Liver (tissue), 8 donors: ENCODE measurements at regions not wholly inside any gene's neighbourhood (a gene's known extent, or its start where the extent isn't known, plus 50 kb on each side); places are given as distances from the start of the nearest gene placed in this dataset.

Experiments
- DNase-seq: peaks from one replicate; pipeline ENCODE4 v3.0.0-alpha.2; 2017; ENCODE audit warnings: low spot score
- H3K27ac ChIP-seq, 2 donors: one replicate each; pipeline ENCODE4 v1.7.0; 2013; ENCODE audit warnings: inconsistent platforms in 2 of 2, low read length in 2 of 2, control low read depth in 1 of 2, low read depth in 1 of 2, mild to moderate bottlenecking in 1 of 2
- H3K27me3 ChIP-seq, 4 donors: one replicate each; pipeline versions ENCODE4 v1.6.1 to v1.7.0; 2013; ENCODE audit warnings: low read length in 3 of 4, inconsistent platforms in 1 of 4, mild to moderate bottlenecking in 1 of 4, moderate library complexity in 1 of 4; ENCODE audit not compliant: control insufficient read depth in 4 of 4, insufficient read depth in 4 of 4
- H3K36me3 ChIP-seq, 4 donors: one replicate each; pipeline versions ENCODE4 v1.6.1 to v1.7.0; 2013; ENCODE audit warnings: low read length in 3 of 4, mild to moderate bottlenecking in 3 of 4, low read depth in 1 of 4, moderate library complexity in 1 of 4; ENCODE audit not compliant: control insufficient read depth in 4 of 4, insufficient read depth in 3 of 4
- H3K4me1 ChIP-seq, 4 donors: one replicate each; pipeline versions ENCODE4 v1.6.1 to v1.7.0; 2013; ENCODE audit warnings: low read length in 3 of 4, mild to moderate bottlenecking in 3 of 4, moderate library complexity in 1 of 4; ENCODE audit not compliant: control insufficient read depth in 4 of 4, insufficient read depth in 4 of 4
- H3K4me3 ChIP-seq, 3 donors: one replicate each; pipeline versions ENCODE4 v1.6.1 to v1.7.0; 2013; ENCODE audit warnings: low read length in 3 of 3, control low read depth in 1 of 3, low read depth in 1 of 3, mild to moderate bottlenecking in 1 of 3
- H3K9ac ChIP-seq, 2 donors: one replicate each; pipeline ENCODE4 v1.7.0; 2013; ENCODE audit warnings: low read length in 2 of 2, mild to moderate bottlenecking in 2 of 2, moderate library complexity in 2 of 2, control low read depth in 1 of 2, low read depth in 1 of 2
- H3K9me3 ChIP-seq, 4 donors: one replicate each; pipeline versions ENCODE4 v1.6.1 to v1.7.0; 2013; ENCODE audit warnings: low read length in 3 of 4; ENCODE audit not compliant: control insufficient read depth in 4 of 4
- ATF3 ChIP-seq: IDR thresholded peaks from 2 replicates; pipeline ENCODE4 v1.6.1; 2016; ENCODE audit warnings: antibody characterized with exemption
- CTCF ChIP-seq: fragments of 150-350 bp; IDR thresholded peaks from 2 replicates; pipeline ENCODE4 v1.5.1; 2017; ENCODE audit warnings: improper control_type of control experiment, low read depth, low read length; ENCODE audit not compliant: missing input control
- EGR1 ChIP-seq, 2 donors: IDR thresholded peaks; 2 replicates each; pipeline ENCODE4 v1.6.1; 2016 to 2018; ENCODE audit warnings: antibody characterized with exemption in 2 of 2, low read depth in 2 of 2
- FOXA1 ChIP-seq: IDR thresholded peaks from 2 replicates; pipeline ENCODE4 v1.6.1; 2016; ENCODE audit warnings: antibody characterized with exemption
- FOXA2 ChIP-seq: IDR thresholded peaks from 2 replicates; pipeline ENCODE4 v1.6.1; 2016; ENCODE audit warnings: antibody characterized with exemption
- GABPA ChIP-seq, 2 donors: IDR thresholded peaks in 1 of 2; conservative IDR thresholded peaks in 1 of 2; 2 replicates each; pipeline ENCODE4 v1.6.1; 2016; ENCODE audit warnings: antibody characterized with exemption in 2 of 2, mild to moderate bottlenecking in 1 of 2, moderate library complexity in 1 of 2
- HNF4A ChIP-seq, 2 donors: conservative IDR thresholded peaks; 2 replicates each; pipeline ENCODE4 v1.6.1; 2016; ENCODE audit warnings: antibody characterized with exemption in 2 of 2, mild to moderate bottlenecking in 2 of 2
- HNF4G ChIP-seq: IDR thresholded peaks from 2 replicates; pipeline ENCODE4 v1.6.1; 2016; ENCODE audit warnings: antibody characterized with exemption
- JUND ChIP-seq, 2 donors: IDR thresholded peaks; 2 replicates each; pipeline ENCODE4 v1.6.1; 2016; ENCODE audit warnings: antibody characterized with exemption in 2 of 2
- NR2F2 ChIP-seq: IDR thresholded peaks from 2 replicates; pipeline ENCODE4 v1.6.1; 2016; ENCODE audit warnings: antibody characterized with exemption
- RAD21 ChIP-seq, 2 donors: IDR thresholded peaks; 2 replicates each; pipeline ENCODE4 v1.6.1; 2016; ENCODE audit warnings: antibody characterized with exemption in 2 of 2, mild to moderate bottlenecking in 2 of 2
- RXRA ChIP-seq, 2 donors: IDR thresholded peaks; 2 replicates each; pipeline ENCODE4 v1.6.1; 2017 to 2018; ENCODE audit warnings: antibody characterized with exemption in 2 of 2, mild to moderate bottlenecking in 1 of 2
- SP1 ChIP-seq: IDR thresholded peaks from 2 replicates; pipeline ENCODE4 v1.6.1; 2018; ENCODE audit warnings: antibody characterized with exemption, mild to moderate bottlenecking
- TAF1 ChIP-seq: conservative IDR thresholded peaks from 2 replicates; pipeline ENCODE4 v1.6.1; 2016; ENCODE audit warnings: antibody characterized with exemption, mild to moderate bottlenecking
- YY1 ChIP-seq: IDR thresholded peaks from 2 replicates; pipeline ENCODE4 v1.6.1; 2016; ENCODE audit warnings: antibody characterized with exemption, mild to moderate bottlenecking
- ZBTB33 ChIP-seq: IDR thresholded peaks from 2 replicates; pipeline ENCODE4 v1.6.1; 2016; ENCODE audit warnings: antibody characterized with exemption
- WGBS: extraction: QIAGEN DNeasy Blood & Tissue Kit; methylation state at CpG from one replicate; pipeline ENCODE4 v1.1.7; 2013; 5-methylcytosine and 5-hydroxymethylcytosine counted together
- TF ChIP-seq, protein P1 (sequence below): IDR thresholded peaks from 2 replicates; pipeline ENCODE4 v1.6.1; 2016; ENCODE audit warnings: antibody characterized with exemption, mild to moderate bottlenecking
- TF ChIP-seq, protein P2 (sequence below): IDR thresholded peaks from 2 replicates; pipeline ENCODE4 v1.6.1; 2016; ENCODE audit warnings: antibody characterized with exemption
- donor health status: healthy.
- donor health status: healthy.
- donor health status: healthy.
- donor health status: healthy.
- donor health status: healthy.

GRCh38 chr4:30262379-30262778, 457.8 kb upstream of the PCDH7 start:
- H3K4me3 ChIP-seq, result no peak overlapping the region
- no peaks in the 10 kb centered on the region for H3K36me3 ChIP-seq
- no peaks in the 10 kb centered on the region for H3K9me3 ChIP-seq
- H3K27ac ChIP-seq, result no peak overlapping the region
- 69% methylated on average over 2 of the region's 2 CpGs for WGBS
- no peaks in the 10 kb centered on the region for H3K4me1 ChIP-seq
- H3K27me3 ChIP-seq, result no peaks in the 10 kb centered on the region
- TF ChIP-seq JUND (IDR thresholded peaks at IDR 0.05) (no peak), FOXA1 (no peak), RAD21 (IDR thresholded peaks at IDR 0.05) (no peak), NR2F2 (no peak), EGR1 (IDR thresholded peaks at IDR 0.05; ENCODE audit: low read depth in 2 of 2) (no peak), HNF4G (no peak), GABPA (IDR thresholded peaks at IDR 0.05 in 1 of 2, conservative IDR thresholded peaks at IDR 0.05 in 1 of 2) (no peak), CTCF (no peak), FOXA2 (no peak), HNF4A (conservative IDR thresholded peaks at IDR 0.05) (no peak), ATF3 (no peak), ZBTB33 (no peak), RXRA (IDR thresholded peaks at IDR 0.05) (no peak), YY1 (no peak), SP1 (no peak), TAF1 (no peak)
- TF ChIP-seq, protein P1, sequence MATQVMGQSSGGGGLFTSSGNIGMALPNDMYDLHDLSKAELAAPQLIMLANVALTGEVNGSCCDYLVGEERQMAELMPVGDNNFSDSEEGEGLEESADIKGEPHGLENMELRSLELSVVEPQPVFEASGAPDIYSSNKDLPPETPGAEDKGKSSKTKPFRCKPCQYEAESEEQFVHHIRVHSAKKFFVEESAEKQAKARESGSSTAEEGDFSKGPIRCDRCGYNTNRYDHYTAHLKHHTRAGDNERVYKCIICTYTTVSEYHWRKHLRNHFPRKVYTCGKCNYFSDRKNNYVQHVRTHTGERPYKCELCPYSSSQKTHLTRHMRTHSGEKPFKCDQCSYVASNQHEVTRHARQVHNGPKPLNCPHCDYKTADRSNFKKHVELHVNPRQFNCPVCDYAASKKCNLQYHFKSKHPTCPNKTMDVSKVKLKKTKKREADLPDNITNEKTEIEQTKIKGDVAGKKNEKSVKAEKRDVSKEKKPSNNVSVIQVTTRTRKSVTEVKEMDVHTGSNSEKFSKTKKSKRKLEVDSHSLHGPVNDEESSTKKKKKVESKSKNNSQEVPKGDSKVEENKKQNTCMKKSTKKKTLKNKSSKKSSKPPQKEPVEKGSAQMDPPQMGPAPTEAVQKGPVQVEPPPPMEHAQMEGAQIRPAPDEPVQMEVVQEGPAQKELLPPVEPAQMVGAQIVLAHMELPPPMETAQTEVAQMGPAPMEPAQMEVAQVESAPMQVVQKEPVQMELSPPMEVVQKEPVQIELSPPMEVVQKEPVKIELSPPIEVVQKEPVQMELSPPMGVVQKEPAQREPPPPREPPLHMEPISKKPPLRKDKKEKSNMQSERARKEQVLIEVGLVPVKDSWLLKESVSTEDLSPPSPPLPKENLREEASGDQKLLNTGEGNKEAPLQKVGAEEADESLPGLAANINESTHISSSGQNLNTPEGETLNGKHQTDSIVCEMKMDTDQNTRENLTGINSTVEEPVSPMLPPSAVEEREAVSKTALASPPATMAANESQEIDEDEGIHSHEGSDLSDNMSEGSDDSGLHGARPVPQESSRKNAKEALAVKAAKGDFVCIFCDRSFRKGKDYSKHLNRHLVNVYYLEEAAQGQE, result no peak
- TF ChIP-seq, protein P2, sequence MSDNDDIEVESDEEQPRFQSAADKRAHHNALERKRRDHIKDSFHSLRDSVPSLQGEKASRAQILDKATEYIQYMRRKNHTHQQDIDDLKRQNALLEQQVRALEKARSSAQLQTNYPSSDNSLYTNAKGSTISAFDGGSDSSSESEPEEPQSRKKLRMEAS, result no peak
- no peak for DNase-seq
- no peak overlapping the region for H3K9ac ChIP-seq

GRCh38 chr4:30264465-30264864, 455.7 kb upstream of the PCDH7 start:
- Histone ChIP-seq H3K9ac (no peak overlapping the region), H3K9me3 (no peaks in the 10 kb centered on the region), H3K27ac (no peak overlapping the region), H3K4me3 (no peak overlapping the region), H3K27me3 (no peaks in the 10 kb centered on the region), H3K4me1 (no peaks in the 10 kb centered on the region), H3K36me3 (no peaks in the 10 kb centered on the region)
- WGBS, result 89% methylated on average over 15 of the region's 15 CpGs
- DNase-seq, result no peak
- no peak for TF ChIP-seq HNF4G
- TF ChIP-seq HNF4A (conservative IDR thresholded peaks at IDR 0.05), result no peak
- TF ChIP-seq, protein P2, result no peak
- no peak for TF ChIP-seq ZBTB33
- no peak for TF ChIP-seq FOXA2
- TF ChIP-seq, protein P1, result no peak
- no peak for TF ChIP-seq RXRA (IDR thresholded peaks at IDR 0.05)
- no peak for TF ChIP-seq TAF1
- TF ChIP-seq EGR1 (IDR thresholded peaks at IDR 0.05; ENCODE audit: low read depth in 2 of 2), result no peak
- no peak for TF ChIP-seq SP1
- no peak for TF ChIP-seq NR2F2
